Neutrophil (primary cell): ENCODE measurements at regions not wholly inside any gene's neighbourhood (a gene's known extent, or its start where the extent isn't known, plus 50 kb on each side); places are given as distances from the start of the nearest gene placed in this dataset.

Experiments
- H3K27ac ChIP-seq: fragments of 200-600 bp; sonication (generic); 2 replicates; pipeline ENCODE4 v1.5.1; 2016; ENCODE audit warnings: mild to moderate bottlenecking, moderate library complexity
- H3K27me3 ChIP-seq: fragments of 200-600 bp; sonication (generic); 2 replicates; pipeline ENCODE4 v1.6.0; 2016; ENCODE audit warnings: mild to moderate bottlenecking
- H3K36me3 ChIP-seq: fragments of 200-600 bp; sonication (generic); 2 replicates; pipeline ENCODE4 v1.5.1; 2017
- H3K4me1 ChIP-seq, 2 experiments: fragments of 200-600 bp in 1 of 2; sonication (generic) in 1 of 2; 1 replicate in 1 of 2; 2 replicates in 1 of 2; pipeline versions ENCODE4 v1.5.1 to v1.6.1; 2013 to 2016; ENCODE audit warnings: low read depth in 1 of 2, low read length in 1 of 2, mild to moderate bottlenecking in 1 of 2, moderate library complexity in 1 of 2; ENCODE audit not compliant: control insufficient read depth in 1 of 2, insufficient read depth in 1 of 2
- H3K4me3 ChIP-seq, 2 experiments: fragments of 200-600 bp in 1 of 2; sonication (generic) in 1 of 2; 1 replicate in 1 of 2; 2 replicates in 1 of 2; pipeline ENCODE4 v1.5.1; 2013 to 2016; ENCODE audit warnings: low read depth in 1 of 2, low read length in 1 of 2, mild to moderate bottlenecking in 1 of 2, moderate library complexity in 1 of 2
- H3K9me3 ChIP-seq: fragments of 200-600 bp; sonication (generic); 2 replicates; pipeline ENCODE4 v1.5.1; 2016
- CTCF ChIP-seq: fragments of 200-600 bp; sonication (generic); IDR thresholded peaks from 2 replicates; pipeline ENCODE4 v1.5.1; 2016; ENCODE audit warnings: antibody characterized with exemption

- H3K4me3 ChIP-seq = no peak overlapping the region
- H3K27ac ChIP-seq = no peak overlapping the region
- no peak for TF ChIP-seq CTCF
- no peaks in the 10 kb centered on the region for H3K9me3 ChIP-seq
- H3K27me3 ChIP-seq = no peaks in the 10 kb centered on the region
- H3K4me1 ChIP-seq = no peaks in the 10 kb centered on the region
- no peaks in the 10 kb centered on the region for H3K36me3 ChIP-seq
These were observed 304.1 kb upstream of the KIRREL3 start for GRCh38 chr11:127304634-127305033.

DNA sequence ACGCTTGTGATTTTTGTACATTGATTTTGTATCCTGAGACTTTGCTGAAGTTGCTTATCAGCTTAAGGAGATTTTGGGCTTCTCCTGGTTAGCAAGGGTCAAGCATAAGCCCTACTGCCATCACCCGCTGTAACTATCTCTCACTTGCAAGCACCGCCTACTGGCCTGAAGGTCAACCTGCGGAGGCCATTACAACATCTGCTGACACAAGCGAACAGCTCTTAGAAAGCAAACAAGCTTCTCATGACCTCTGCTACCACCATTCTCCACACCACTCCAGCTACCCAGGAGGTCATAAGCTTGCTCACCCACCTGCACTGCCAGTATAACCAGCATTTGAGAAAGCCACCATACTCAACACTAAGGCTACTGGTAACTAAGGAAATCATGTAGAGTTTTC lies 288.4 kb upstream of the KIRREL3 start:
- no peaks in the 10 kb centered on the region for H3K36me3 ChIP-seq
- no peaks in the 10 kb centered on the region for H3K4me1 ChIP-seq
- no peak for TF ChIP-seq CTCF
- H3K4me3 ChIP-seq = no peak overlapping the region
- no peak overlapping the region for H3K27ac ChIP-seq
- no peaks in the 10 kb centered on the region for H3K9me3 ChIP-seq
- no peaks in the 10 kb centered on the region for H3K27me3 ChIP-seq

- TF ChIP-seq CTCF = no peak
- Histone ChIP-seq H3K4me1 (no peaks in the 10 kb centered on the region), H3K4me3 (no peak overlapping the region), H3K36me3 (no peaks in the 10 kb centered on the region), H3K27ac (no peak overlapping the region), H3K27me3 (no peaks in the 10 kb centered on the region), H3K9me3 (no peaks in the 10 kb centered on the region)
These were observed 281.0 kb upstream of the KIRREL3 start for GRCh38 chr11:127281534-127281933.

- no peak overlapping the region for H3K27ac ChIP-seq
- H3K4me1 ChIP-seq = no peaks in the 10 kb centered on the region
- H3K27me3 ChIP-seq = no peaks in the 10 kb centered on the region
- TF ChIP-seq CTCF = no peak
- H3K9me3 ChIP-seq = no peaks in the 10 kb centered on the region
- H3K4me3 ChIP-seq = no peak overlapping the region
- no peaks in the 10 kb centered on the region for H3K36me3 ChIP-seq
These were observed 275.2 kb upstream of the KIRREL3 start for GRCh38 chr11:127275774-127276173.

GRCh38 chr11:127274328-127274676 lies 273.7 kb upstream of the KIRREL3 start:
- Histone ChIP-seq H3K27me3 (no peaks in the 10 kb centered on the region), H3K4me3 (no peak overlapping the region), H3K4me1 (no peaks in the 10 kb centered on the region), H3K36me3 (no peaks in the 10 kb centered on the region), H3K9me3 (no peaks in the 10 kb centered on the region), H3K27ac (no peak overlapping the region)
- TF ChIP-seq CTCF = no peak
